GM19397 (cell line): ENCODE measurements at regions not wholly inside any gene's neighbourhood (a gene's known extent, or its start where the extent isn't known, plus 50 kb on each side); places are given as distances from the start of the nearest gene placed in this dataset.

Experiments
- ATAC-seq: cut with Tn5 transposase; IDR thresholded peaks from one replicate; pipeline ENCODE4 v1.9.1; 2021; ENCODE audit warnings: mild to moderate bottlenecking, moderate library complexity; ENCODE audit not compliant: unreplicated experiment

DNA sequence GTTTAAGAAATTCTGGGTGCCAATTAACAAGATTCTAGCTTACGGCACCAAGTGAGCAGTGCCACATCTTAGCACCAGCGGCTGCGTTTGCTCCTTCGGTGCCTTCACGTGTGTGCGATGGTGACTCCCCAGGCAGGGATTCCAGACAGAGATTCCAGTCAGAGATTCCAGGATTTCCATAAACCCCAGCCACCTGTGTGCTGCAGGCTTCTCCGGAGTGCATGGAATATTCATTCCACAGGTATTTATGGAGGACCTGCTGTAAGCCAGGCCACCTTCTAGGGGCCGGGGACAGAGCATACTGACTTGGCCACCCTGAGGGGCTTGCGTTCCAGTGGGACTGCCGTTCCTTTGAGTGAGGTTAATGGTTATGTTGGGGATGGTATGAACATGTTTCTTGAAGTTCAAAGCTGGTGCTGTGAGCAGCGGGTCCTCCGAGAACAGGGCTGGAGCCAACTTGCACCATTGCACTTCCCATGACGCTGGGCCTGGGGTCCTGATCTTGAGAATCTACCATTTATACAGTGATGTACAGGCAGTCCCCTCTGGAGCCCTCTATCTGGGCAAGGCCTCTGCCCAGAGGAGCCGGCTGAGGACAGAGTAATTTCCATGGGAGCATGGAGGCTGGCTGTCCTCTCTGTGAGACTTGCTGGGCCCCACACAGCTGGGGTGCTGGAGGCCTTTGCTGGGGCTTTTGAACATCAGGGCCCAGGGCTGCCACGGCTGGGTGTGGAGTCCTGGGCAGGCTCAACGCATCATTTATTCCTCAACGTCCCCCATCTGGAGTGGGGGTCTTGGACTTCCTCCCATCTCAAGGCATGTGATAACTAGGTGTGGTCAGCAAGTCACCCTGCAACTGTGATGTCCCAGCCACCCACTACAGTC, 58.8 kb upstream of the AJAP1 start:
- ATAC-seq = no peak

DNA sequence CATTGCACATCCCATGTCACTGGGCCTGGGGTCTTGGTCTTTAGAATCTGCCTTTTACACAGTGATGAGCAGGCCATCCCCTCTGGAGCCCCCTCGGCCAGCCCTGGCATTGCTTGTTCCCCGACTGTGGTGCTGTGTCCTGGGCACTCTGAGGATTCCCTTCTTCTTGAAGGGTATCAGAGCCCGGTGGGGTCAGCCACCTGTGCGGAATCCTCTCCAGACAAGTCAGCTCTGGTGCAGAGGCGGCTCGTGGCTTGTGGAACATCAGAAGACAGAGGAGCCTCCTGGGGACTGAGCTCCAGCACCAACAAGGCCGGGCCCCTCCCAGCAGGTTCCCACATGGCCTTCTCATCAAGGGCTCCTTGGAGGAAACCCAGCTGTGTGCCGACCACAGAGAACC, 57.9 kb upstream of the AJAP1 start:
- ATAC-seq = no peak

DNA sequence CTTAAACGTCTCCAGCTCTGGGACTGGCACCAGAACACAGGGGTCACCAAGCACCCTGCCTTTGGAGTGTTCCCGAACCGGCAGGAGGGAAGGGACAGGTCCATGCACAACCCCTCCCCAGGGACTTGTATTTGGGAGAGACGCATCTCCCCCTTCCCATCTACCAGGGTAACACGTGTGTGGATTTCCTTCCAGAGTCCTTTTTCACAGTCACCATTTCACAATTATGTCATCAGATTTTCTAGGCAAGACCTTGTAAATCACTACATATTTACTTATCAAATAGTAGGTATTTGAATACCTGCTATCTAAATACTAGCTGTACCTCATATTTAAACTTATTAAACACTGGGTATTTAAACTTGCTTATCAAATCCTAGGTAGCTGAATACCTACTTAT, 57.4 kb upstream of the AJAP1 start:
- ATAC-seq = no peak

DNA sequence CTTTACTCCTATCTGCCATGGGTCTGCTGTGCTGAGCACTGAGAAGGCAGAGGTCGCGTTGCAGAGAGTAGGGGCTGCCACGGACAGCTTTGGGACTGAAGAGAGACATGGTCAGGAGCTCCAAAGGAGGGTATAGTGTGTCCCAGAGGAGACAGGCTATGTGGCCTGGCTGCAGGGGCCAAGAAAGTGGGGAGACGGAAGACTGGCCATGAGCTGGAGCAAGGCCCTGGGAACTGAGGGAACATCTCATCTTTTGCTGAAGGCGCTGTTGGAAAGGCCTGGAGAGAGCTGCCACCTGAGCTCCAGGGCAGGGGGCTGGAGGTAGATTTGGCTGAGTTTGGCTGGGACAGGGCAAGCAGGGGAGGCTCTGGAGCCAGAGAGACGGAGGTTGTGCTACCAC, 55.8 kb upstream of the AJAP1 start:
- no peak for ATAC-seq

DNA sequence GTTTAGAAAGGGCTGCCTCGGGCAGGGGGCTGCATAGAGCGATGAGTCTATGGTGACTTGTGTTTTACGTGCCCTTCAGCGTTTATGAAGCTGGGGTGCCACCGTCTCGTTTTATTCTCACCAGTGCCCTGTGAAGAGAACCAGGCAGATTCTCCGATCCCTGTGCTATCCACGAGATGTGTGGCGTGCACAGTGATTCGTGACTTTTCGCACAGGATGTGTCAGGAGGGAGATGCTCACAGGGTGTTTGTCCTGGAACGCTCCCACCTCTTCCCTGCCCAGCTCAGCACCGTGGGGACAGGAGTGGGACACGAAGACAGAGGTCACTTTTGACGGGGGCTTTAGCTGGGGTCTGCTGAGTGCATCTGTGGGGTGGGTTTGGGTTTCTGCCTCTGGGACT, 54.9 kb upstream of the AJAP1 start:
- no peak for ATAC-seq

DNA sequence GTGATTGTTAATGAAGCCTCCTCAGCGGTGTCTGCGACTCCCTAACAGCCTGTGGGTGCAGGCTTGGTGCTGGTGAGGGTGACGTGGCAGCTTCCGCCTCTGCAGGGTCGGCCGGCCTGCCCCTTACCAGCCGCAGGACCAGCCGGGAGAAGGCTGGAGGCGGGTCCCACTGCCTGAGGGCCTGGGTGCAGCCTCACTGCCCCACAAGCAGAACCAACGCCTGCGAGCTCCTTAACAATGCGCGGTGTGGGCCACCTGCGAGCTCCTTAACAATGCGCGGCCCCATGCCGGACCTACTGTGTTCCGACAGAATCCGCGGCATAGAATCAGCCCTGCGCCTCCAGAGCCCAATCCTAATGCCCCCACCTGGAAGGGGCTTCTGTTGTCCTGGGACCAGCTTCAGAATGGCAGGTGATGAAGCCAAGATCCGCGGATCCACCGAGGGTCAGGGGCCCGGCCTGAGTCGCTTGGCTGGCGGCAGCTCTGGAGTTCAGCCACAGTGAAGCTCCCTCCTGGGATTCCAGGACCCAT, 54.4 kb upstream of the AJAP1 start:
- ATAC-seq = no peak

DNA sequence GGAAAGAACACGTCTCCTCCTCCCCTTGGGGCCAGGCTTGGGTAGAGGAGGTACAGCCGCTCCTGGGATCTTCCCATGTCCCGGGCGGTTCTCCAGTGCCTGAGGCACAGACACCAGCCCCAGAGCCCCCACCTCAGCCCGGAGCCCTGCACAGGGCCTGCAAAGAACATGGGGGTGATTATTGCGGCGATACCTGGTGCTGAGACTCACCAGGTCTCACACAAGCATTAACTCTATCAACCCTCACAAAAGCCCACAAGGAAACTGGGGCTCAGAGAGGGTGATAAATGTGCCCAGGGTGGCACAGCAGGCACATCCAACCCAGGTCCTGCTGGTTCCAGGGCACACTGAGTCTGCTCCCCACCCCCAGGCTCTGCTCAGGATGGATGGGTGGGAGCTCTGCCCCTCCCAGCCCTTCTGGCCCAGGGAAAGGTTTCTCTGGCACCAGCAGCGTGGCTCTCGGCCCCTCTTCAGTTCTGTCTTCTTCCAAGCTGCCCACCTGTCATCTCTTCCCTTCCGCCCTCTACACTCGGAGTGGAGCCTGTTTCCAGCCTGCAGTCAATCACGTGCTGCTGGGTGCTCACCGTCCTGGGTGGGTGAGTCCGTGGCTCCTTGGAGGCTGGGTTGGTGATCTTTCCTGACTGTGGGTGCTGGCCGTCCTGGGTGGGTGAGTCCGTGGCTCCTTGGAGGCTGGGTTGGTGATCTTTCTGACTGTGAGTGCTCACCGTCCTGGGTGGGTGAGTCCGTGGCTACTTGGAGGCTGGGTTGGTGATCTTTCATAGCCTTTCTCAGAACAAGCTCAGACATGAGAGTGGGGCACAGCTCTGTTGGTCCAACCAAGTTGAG, 53.6 kb upstream of the AJAP1 start:
- ATAC-seq = no peak

DNA sequence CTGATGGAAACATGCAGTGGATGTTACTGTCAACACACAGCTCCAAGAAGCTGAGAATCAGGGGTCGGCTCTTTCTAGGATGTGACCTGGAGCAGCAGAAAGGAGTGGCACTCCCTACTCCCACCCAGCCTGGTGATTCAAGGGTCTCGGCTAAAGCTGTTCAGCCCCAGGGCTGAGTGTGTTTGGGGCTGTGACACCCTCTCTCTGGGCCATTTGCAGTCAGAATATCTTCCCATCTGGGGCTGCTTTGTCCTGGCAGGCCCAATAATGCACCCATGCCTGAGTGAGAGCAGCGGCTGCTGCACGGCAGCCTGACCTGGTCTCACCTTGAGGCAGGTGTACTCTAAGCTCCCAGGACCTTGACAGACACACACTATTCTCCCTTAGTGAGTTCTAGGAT, 52.5 kb upstream of the AJAP1 start:
- ATAC-seq = no peak

DNA sequence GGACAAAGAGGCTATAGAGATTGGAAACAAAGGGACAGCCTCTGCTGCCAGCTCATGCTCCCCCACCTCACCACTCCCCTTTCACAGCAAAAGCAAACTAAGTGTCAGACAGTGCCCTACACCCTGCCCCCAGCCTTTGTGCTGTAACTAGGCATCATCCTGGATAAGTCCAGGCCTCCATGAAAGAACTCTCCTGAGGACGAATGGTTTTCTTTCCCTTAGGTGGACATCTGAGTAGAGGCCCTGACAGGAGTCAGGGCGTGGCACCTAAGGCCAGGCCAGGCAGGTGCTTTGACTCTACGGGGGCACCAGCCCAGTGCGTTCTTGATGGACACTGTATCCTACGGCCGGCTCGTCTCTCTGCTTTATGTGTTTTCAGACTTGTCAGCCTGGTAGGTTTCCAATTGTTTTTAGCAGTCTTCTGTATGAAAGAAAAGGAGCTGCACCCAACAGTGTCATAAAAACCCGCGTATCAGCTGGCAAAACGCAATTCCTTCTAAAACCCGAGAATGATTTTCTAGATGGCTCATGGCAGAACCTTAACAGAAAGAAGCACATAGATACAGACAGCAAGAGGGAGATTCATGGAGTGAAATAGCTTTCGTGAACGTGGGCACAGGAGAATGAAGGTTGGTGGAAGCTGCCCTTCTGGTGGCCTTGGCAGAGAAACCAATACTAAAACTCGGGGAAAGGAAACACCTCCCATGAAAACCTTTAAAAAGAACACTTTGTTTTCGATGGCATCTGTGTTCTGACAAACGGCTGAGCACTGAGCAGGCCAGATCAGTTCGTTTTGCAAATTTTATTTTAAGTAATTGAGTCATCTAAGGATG, 51.7 kb upstream of the AJAP1 start:
- ATAC-seq = no peak

DNA sequence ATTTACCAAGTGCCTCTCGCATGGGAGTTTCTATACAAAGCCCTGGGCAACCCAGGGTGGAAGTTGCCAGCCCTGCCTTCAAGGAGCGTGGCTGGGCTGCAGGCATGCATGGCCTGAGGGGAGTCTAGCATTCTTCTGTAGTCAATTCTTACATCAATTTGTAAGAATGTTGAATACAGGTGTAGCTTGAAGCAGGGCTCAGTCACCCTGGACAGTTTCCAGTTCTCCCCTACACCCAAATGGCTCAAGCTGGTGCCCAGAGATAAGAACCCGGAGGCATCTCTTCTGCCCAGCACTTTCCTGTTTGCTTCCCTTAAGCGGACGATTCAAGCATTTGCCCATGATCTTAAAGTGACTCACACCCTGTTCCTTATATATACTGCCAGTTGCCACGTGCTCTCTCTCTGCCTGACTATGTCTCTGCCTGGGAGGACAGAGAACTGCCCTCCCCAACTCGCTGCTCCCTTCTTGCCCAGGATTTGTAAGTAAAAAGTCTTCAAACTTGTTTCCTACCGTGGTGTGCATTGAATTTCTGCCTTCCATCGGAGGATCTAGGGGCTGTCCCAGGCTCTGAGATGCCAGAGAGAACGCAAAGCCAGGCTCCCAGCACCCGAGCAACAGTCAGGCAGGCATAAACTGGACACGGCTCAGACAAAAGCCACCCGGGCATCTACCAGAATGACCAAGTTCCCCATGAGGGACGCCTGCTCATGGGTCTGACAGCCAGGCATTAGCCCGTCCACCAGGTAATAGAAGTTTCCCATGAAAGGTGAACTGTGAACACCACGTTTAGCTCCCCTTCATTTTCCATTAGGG, 50.9 kb upstream of the AJAP1 start:
- ATAC-seq = no peak
